Karpas-422 (cell line): ENCODE measurements at regions not wholly inside any gene's neighbourhood (a gene's known extent, or its start where the extent isn't known, plus 50 kb on each side); places are given as distances from the start of the nearest gene placed in this dataset.

Source experiments
- DNase-seq: peaks from one replicate; pipeline ENCODE4 v3.0.0-alpha.2; 2015
- H2AFZ ChIP-seq: fragments of 200-600 bp; sonication (generic); 2 replicates; pipeline ENCODE4 v1.6.1; 2014; ENCODE audit warnings: antibody characterized with exemption, low read length, mixed read lengths
- H3K27ac ChIP-seq: fragments of 200-600 bp; sonication (generic); 2 replicates; pipeline ENCODE4 v1.5.1; 2014; ENCODE audit warnings: mild to moderate bottlenecking, low read length, moderate library complexity
- H3K27me3 ChIP-seq: fragments of 200-600 bp; sonication (generic); 2 replicates; pipeline ENCODE4 v1.6.1; 2014; ENCODE audit warnings: low read length, mixed read lengths
- H3K36me3 ChIP-seq: fragments of 200-600 bp; sonication (generic); 2 replicates; pipeline ENCODE4 v1.6.1; 2014; ENCODE audit warnings: low read length, mixed read lengths; ENCODE audit not compliant: insufficient read depth
- H3K4me1 ChIP-seq: fragments of 200-600 bp; sonication (generic); 2 replicates; pipeline ENCODE4 v1.6.1; 2014; ENCODE audit warnings: mild to moderate bottlenecking, low read length, mixed read lengths
- H3K4me2 ChIP-seq: fragments of 200-600 bp; sonication (generic); 2 replicates; pipeline ENCODE4 v1.6.1; 2014; ENCODE audit warnings: low read length, low read depth, mild to moderate bottlenecking; ENCODE audit not compliant: poor library complexity, severe bottlenecking
- H3K4me3 ChIP-seq: fragments of 200-600 bp; sonication (generic); 2 replicates; pipeline ENCODE4 v1.5.1; 2014; ENCODE audit warnings: mild to moderate bottlenecking, antibody characterized with exemption, low read length, mixed read lengths
- H3K79me2 ChIP-seq: fragments of 200-600 bp; sonication (generic); 2 replicates; pipeline ENCODE4 v1.6.1; 2014; ENCODE audit warnings: mild to moderate bottlenecking, low read length, mixed read lengths
- H3K9ac ChIP-seq: fragments of 200-600 bp; sonication (generic); 2 replicates; pipeline ENCODE4 v1.6.0; 2014; ENCODE audit warnings: low read length
- H3K9me2 ChIP-seq: fragments of 200-600 bp; sonication (generic), shearing (Covaris generic); replicated peaks from 2 replicates; pipeline ENCODE4 v1.6.0; 2014; ENCODE audit warnings: mild to moderate bottlenecking, low read length, moderate library complexity; ENCODE audit not compliant: insufficient read depth
- H3K9me3 ChIP-seq: fragments of 300-700, 200-600 bp; sonication (generic); 2 replicates; pipeline ENCODE4 v1.6.1; 2014; ENCODE audit warnings: low read length, mixed read lengths
- H4K20me1 ChIP-seq: fragments of 200-600 bp; sonication (generic); 2 replicates; pipeline ENCODE4 v1.6.1; 2014; ENCODE audit warnings: mild to moderate bottlenecking, antibody characterized with exemption, low read length, low read depth; ENCODE audit not compliant: insufficient read depth

DNA sequence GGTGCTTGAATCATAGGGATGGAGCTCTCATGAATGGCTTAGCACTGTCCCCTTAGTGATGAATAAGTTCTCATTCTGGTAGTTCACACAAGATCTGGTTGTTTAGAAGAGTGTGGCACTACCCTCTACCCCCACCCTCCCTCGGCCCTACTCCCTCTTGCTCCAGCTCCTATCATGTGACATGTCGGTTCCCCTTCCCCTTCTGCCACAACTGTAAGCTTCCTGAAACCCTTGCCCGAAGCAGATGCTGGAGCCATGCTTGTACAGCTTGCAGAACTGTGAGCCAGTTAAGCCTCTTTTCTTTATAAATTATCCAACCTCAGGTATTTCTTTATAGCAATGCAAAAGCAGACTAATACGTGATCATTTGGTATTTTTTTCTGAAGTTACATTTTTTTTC lies 1012.6 kb downstream of the BCL11A start:
- H3K36me3 ChIP-seq, result no peaks in the 10 kb centered on the region
- no peak overlapping the region for H3K4me3 ChIP-seq
- no peaks in the 10 kb centered on the region for H4K20me1 ChIP-seq
- H3K79me2 ChIP-seq, result no peaks in the 10 kb centered on the region
- no peak for DNase-seq
- H3K9ac ChIP-seq, result no peak overlapping the region
- H3K4me2 ChIP-seq, result no peak overlapping the region
- H3K9me3 ChIP-seq, result no peaks in the 10 kb centered on the region
- no peaks in the 10 kb centered on the region for H3K27me3 ChIP-seq
- no peaks in the 10 kb centered on the region for H3K4me1 ChIP-seq
- H2AFZ ChIP-seq, result no peak overlapping the region
- H3K9me2 ChIP-seq, result no peaks in the 10 kb centered on the region
- no peak overlapping the region for H3K27ac ChIP-seq

GRCh38 chr2:59538398-59538911 lies 1015.0 kb downstream of the BCL11A start:
- H3K4me3 ChIP-seq, result no peak overlapping the region
- no peak overlapping the region for H3K4me2 ChIP-seq
- DNase-seq, result no peak
- H4K20me1 ChIP-seq, result no peaks in the 10 kb centered on the region
- H3K9me3 ChIP-seq, result no peaks in the 10 kb centered on the region
- no peaks in the 10 kb centered on the region for H3K27me3 ChIP-seq
- H3K36me3 ChIP-seq, result no peaks in the 10 kb centered on the region
- no peaks in the 10 kb centered on the region for H3K79me2 ChIP-seq
- H3K27ac ChIP-seq, result no peak overlapping the region
- no peaks in the 10 kb centered on the region for H3K9me2 ChIP-seq
- H3K4me1 ChIP-seq, result no peaks in the 10 kb centered on the region
- no peak overlapping the region for H2AFZ ChIP-seq
- H3K9ac ChIP-seq, result no peak overlapping the region

- Histone ChIP-seq H3K27me3 (no peaks in the 10 kb centered on the region), H3K4me2 (no peak overlapping the region), H3K9me3 (no peaks in the 10 kb centered on the region), H3K9me2 (no peaks in the 10 kb centered on the region), H3K79me2 (no peaks in the 10 kb centered on the region), H2AFZ (no peak overlapping the region), H3K27ac (no peak overlapping the region), H3K36me3 (no peaks in the 10 kb centered on the region), H4K20me1 (no peaks in the 10 kb centered on the region), H3K4me3 (no peak overlapping the region), H3K9ac (no peak overlapping the region), H3K4me1 (no peaks in the 10 kb centered on the region)
- DNase-seq, result no peak
Observed at GRCh38 chr2:59532808-59533207, 1020.6 kb downstream of the BCL11A start.

DNA sequence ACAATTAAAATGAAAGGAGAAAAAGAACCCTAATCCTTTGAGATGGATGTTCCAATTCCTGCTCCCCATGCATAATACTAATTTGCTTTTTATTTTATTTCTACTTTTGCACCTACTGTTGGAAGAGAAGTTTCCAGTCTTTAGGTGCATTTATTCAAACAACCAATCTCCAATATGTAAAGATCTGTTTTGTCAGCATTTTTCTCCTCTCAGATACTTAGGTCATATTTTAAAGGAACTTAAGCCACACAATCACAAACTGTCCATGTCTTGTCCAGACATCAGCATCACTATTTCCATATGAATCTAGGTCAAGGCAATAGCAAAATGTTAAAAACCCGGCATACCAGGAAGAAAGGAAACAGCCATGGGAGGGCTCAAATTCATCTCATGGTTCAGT lies 1023.2 kb downstream of the BCL11A start:
- no peak for DNase-seq
- H2AFZ ChIP-seq, result no peak overlapping the region
- no peaks in the 10 kb centered on the region for H3K79me2 ChIP-seq
- H3K27ac ChIP-seq, result no peak overlapping the region
- H3K9ac ChIP-seq, result no peak overlapping the region
- H4K20me1 ChIP-seq, result no peaks in the 10 kb centered on the region
- no peaks in the 10 kb centered on the region for H3K9me3 ChIP-seq
- no peaks in the 10 kb centered on the region for H3K9me2 ChIP-seq
- H3K36me3 ChIP-seq, result no peaks in the 10 kb centered on the region
- no peak overlapping the region for H3K4me2 ChIP-seq
- H3K4me1 ChIP-seq, result no peaks in the 10 kb centered on the region
- H3K27me3 ChIP-seq, result no peaks in the 10 kb centered on the region
- H3K4me3 ChIP-seq, result no peak overlapping the region

- no peaks in the 10 kb centered on the region for H3K36me3 ChIP-seq
- no peaks in the 10 kb centered on the region for H4K20me1 ChIP-seq
- no peak for DNase-seq
- H3K9ac ChIP-seq, result no peak overlapping the region
- no peaks in the 10 kb centered on the region for H3K9me2 ChIP-seq
- no peaks in the 10 kb centered on the region for H3K9me3 ChIP-seq
- no peak overlapping the region for H3K4me2 ChIP-seq
- H3K27me3 ChIP-seq, result no peaks in the 10 kb centered on the region
- no peaks in the 10 kb centered on the region for H3K79me2 ChIP-seq
- H3K4me1 ChIP-seq, result no peaks in the 10 kb centered on the region
- H3K4me3 ChIP-seq, result no peak overlapping the region
- no peak overlapping the region for H2AFZ ChIP-seq
- H3K27ac ChIP-seq, result no peak overlapping the region
Observed at GRCh38 chr2:59529726-59530125, 1023.7 kb downstream of the BCL11A start.

DNA sequence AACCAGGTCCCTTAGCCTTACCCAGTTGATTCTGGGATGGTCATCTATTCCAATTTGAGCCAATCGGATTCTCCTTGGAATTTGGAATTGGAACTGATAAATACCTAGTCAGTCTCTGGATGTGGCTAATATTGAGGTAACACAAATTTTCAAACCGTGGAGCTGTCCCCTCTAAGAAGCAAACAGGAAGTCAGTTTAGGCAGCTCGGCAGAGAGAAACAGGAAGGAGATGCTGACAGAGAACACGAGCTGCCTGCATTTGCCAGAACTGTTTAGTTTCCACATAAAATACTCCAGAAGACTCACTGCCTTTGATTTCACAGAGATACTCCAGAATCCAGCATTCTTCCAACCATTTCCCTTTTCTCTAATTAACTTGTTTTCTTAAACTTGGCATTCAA lies 1024.9 kb downstream of the BCL11A start:
- DNase-seq, result no peak
- Histone ChIP-seq H3K27ac (no peak overlapping the region), H2AFZ (no peak overlapping the region), H3K9me3 (no peaks in the 10 kb centered on the region), H3K4me2 (no peak overlapping the region), H4K20me1 (no peaks in the 10 kb centered on the region), H3K9me2 (no peaks in the 10 kb centered on the region), H3K27me3 (no peaks in the 10 kb centered on the region), H3K4me1 (no peaks in the 10 kb centered on the region), H3K9ac (no peak overlapping the region), H3K79me2 (no peaks in the 10 kb centered on the region), H3K4me3 (no peak overlapping the region), H3K36me3 (no peaks in the 10 kb centered on the region)

DNA sequence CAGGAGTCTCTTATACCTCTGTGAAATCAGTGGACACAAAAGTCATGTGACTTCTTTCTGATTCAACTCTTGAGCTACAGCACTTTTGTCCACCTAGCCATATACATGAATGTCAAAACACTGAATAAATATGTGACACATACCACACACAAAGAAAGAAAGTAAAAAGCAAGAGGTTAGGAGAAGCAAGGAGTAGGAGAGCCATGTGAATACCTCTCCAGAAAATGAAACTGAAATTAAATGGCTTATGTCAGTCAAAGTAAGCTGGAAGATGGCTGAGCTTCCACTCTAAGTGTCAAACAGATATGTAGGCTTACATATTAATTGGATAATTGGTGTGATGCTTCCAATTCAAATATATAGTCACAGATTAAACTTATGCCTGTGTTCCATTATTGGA lies 1050.5 kb downstream of the BCL11A start:
- Histone ChIP-seq H3K27me3 (no peaks in the 10 kb centered on the region), H3K4me3 (no peak overlapping the region), H3K9ac (no peak overlapping the region), H3K79me2 (no peaks in the 10 kb centered on the region), H4K20me1 (no peaks in the 10 kb centered on the region), H3K36me3 (no peaks in the 10 kb centered on the region), H3K9me2 (no peaks in the 10 kb centered on the region), H2AFZ (no peak overlapping the region), H3K27ac (no peak overlapping the region), H3K4me2 (no peak overlapping the region), H3K9me3 (no peaks in the 10 kb centered on the region), H3K4me1 (no peaks in the 10 kb centered on the region)
- DNase-seq, result no peak

DNA sequence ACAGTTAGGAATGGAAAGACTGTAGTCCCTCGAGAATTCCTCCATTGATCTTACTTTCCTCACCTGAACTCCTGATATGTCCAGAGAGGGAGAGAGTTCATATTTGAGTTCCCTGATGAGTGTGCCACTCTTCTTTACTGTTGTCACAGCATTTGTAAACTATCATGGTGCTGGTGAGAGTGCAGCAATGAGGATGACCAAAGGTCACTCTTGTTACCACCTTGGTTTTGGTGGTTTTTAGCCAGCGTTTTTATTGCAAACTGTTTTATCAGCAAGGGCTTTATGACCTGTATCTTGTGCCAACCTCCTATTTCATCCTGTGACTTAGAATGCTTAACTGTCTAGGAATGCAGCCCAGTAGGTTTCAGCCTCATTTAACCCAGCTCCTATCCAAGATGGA lies 1062.5 kb downstream of the BCL11A start:
- H3K4me1 ChIP-seq, result no peaks in the 10 kb centered on the region
- no peak overlapping the region for H3K4me3 ChIP-seq
- H3K36me3 ChIP-seq, result no peaks in the 10 kb centered on the region
- H3K79me2 ChIP-seq, result no peaks in the 10 kb centered on the region
- no peak overlapping the region for H2AFZ ChIP-seq
- no peaks in the 10 kb centered on the region for H3K27me3 ChIP-seq
- no peak overlapping the region for H3K4me2 ChIP-seq
- no peak for DNase-seq
- no peak overlapping the region for H3K27ac ChIP-seq
- H4K20me1 ChIP-seq, result no peaks in the 10 kb centered on the region
- H3K9ac ChIP-seq, result no peak overlapping the region
- H3K9me3 ChIP-seq, result no peaks in the 10 kb centered on the region; the same call in 1 of the 2 replicates
- no peaks in the 10 kb centered on the region for H3K9me2 ChIP-seq

DNA sequence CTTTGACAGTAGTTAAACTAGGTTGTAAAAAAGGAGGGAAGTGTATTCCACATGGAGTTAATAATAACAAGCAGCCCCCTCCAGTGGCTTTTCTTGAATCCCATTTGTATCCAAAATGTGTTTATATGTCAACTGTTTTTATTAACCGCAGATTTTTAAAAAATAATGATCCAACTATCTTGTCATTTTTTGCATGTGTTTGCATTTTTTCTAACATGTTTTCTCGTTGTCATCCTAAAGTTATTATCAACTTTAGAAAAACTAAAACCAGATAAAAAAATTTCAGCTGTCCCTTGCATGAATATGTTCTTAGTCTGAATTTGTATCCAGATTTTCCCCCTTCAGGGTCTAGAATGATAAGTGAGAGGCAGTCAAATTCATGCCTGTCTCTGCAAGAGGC lies 1063.3 kb downstream of the BCL11A start:
- Histone ChIP-seq H3K27ac (no peak overlapping the region), H3K9ac (no peak overlapping the region), H4K20me1 (no peaks in the 10 kb centered on the region), H3K4me3 (no peak overlapping the region), H3K36me3 (no peaks in the 10 kb centered on the region), H3K27me3 (no peaks in the 10 kb centered on the region), H3K79me2 (no peaks in the 10 kb centered on the region), H2AFZ (no peak overlapping the region), H3K9me2 (no peaks in the 10 kb centered on the region), H3K4me2 (no peak overlapping the region), H3K4me1 (no peaks in the 10 kb centered on the region), H3K9me3 (no peaks in the 10 kb centered on the region; the same call in 1 of the 2 replicates)
- no peak for DNase-seq
